HG03571 (cell line): ENCODE measurements at regions not wholly inside any gene's neighbourhood (a gene's known extent, or its start where the extent isn't known, plus 50 kb on each side); places are given as distances from the start of the nearest gene placed in this dataset.

Experiments
- ATAC-seq: cut with Tn5 transposase; IDR thresholded peaks from one replicate; pipeline ENCODE4 v1.9.1; 2021; ENCODE audit not compliant: unreplicated experiment

DNA sequence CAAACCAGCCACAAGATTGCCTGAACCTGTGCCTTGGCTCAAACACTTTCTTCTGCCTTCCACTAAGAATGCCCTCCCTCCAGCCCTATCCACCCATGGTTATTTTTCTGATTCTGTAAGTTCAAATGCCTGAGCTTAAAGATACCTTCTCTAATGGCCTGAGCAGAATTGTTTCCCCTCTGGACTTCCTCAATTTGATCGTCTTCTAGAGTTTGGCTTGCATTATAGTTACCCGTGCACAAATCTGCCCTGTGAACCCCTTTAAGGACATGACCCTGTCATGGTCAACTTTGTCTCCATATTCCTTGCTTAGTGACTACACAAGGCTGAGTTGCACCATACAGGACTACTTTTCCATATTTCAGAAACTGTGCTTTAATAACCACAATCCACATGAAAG lies 481.0 kb downstream of the FOXO1 start:
- no peak for ATAC-seq

DNA sequence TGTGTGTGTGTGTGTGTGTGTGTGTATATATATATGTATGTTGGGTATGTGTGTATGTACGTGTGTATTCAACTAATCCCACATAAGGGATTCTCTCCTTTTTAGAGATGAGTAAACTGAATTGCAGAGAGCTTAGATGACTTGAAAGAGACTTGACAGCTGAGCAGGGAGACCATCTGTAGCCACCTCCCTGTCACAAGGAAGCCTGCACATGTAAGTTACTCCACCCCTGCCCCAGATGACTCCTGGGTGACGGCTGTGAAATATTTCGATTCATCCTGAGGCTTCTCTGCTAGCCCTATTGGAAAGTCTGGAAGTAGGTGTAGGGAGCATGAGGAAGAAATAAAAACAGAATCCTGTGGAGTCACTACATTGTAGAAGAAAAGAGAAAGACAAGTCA lies 480.4 kb downstream of the FOXO1 start:
- no peak for ATAC-seq

DNA sequence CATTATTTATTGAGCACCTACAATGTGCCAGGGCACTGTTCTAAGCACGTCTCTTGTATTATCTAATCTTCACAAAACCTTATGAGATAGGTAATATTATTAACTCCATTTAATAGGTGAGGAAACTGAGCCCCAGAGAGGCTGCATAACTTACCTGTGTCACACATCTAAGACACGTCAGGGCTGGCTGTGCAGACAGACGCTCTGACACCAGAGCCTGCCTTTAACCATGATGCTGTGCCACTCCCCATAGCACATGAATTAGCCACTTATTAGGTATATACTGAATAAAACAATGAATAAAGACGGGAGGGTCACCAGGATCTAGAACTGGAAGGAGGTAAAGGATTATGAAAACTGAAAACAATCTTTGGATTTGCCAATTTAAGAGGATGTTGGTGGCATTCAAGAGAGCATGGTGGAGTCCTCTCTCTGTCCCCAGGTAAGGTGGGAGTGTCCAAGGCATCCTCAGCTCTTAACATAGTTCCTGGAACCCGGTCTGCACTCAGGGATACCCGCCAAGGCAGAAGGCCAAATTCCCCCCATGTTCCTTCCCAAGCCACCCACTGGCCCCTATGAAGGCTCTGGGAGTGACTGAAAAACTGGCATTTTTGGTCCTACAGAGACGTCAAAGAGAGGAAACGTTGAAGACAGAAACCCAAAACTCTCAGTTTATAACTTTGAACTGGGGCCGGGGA lies 479.7 kb downstream of the FOXO1 start:
- ATAC-seq = no peak

DNA sequence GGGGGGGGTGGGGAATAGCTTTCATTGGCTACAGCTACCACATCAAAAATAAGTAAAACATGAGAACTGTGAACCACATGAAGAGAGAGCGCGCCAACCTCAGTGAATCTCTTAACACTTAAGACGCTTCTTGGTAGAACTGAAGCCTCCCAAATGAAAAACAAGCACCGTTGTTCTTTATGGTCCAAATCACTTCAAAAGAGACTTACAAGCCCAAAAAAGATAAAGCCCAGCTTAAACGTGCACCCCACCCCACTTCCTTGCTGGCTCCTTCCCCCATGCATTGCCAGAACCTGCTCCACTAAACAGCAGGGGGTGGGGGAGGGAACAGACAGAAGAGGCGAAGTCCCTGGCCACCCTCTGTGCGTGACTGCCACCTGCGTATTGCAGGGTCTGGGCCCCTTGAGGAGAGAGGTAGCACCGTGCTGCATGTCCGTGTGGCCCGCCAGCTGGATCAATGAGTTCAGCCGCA lies 479.1 kb downstream of the FOXO1 start:
- no peak for ATAC-seq

DNA sequence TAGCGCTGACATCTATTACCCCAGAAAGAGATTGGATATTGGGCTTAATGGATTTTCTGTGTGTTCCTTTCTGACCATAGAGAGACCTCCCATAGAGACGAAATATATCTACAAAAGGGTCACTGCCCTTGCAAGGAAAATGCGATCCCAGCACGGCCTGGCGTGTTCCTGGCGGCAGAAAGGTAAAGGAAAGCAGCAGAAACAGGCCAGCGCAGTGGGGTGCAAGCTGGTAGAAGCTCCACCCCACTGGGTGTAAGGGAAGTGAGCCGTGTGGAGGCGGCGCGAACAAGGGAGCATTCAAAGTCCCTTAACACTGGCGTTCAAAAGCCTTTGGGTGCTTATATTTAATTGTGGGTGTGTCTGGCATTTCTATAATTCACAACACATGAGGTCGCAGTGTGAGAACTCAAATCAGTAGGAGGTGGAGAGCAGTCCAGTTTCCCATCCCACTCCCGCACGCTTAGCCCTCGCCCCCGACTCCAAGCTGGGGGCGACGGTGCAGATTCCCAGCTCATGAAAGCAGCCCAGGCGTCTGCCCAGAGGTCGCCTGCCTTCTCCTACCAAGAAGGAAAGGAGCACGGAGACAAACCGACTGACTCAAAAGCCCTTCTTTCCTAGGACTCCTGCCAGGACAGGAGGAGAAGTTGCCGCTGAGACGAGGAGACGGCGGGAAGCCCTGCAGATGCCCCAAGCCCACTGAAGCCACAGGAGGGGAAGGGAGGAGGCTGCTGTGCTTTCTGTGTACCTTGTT lies 478.4 kb downstream of the FOXO1 start:
- ATAC-seq = no peak

DNA sequence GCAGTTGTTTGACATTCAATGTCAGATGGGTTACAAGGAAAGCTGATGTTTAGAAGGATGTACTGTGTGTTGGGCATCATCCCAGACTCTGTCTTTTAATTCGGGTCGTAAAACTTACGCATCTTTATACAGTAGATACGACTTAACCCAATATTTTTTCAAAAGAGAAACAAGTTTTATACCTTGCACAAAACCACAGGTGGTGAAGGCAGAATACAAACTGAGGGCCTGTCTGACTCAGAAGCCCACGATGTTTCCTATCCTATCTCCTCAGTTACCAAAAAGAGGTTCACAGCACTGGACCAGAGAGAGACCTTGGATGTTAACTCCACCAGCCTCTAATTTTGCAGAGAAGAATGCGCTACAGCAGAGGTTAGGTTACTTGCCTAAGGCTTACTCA lies 477.0 kb downstream of the FOXO1 start:
- no peak for ATAC-seq

DNA sequence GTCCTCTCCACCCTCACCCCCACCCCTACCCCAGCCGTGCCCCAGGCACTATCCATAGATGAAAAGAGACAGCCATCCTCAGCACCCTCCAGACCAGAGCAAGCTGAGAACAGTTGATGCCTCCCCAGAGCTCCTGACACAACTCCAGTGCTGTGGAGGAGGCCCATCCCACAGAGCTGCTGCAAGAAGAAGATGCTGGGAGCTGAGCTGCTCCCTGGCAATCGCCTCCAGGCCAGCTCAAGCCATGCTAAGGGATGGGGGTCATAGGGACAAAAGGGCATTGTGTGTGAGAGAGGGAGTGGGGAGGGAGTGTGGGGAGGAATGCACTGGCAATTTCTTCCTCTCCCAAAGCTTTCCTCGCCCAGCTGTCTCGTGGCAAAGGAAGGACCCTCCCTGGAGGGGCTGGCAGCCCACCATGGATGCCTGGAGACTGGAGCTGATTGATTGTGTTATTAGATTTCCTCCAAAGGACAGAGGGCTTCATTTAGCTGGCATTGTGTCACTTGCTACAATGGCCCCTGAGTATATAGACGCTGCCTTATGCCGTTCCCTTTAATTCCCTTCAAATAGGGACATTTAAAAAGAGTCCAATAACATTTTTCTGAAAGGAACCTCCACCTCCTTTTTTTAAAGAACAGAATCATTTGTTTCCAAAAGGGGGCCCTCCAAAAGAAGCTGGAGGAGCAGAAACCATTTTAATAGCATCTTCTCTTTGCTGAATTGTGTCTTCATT lies 476.4 kb downstream of the FOXO1 start:
- no peak for ATAC-seq

DNA sequence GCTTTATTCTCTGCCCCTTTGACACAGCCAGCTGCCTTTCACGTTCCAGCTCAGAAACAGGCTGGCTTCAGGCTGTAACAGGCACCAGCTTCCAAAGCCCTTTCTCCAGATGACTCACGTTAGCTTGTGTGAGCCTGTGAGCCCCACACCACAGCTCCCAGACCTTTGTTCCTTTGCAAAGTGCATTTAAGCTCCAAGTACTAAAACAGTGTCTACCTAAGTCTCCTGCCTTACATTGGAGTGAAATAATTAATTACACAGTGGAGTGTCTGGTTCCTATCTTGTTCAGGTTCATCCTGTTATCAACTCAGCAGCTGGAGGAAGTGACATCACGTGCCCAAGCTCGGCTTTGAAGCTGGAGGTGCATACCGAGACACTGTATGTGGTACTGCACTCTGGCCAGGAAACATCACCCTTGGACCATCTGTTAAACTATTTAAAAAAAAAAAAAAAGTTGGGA lies 475.8 kb downstream of the FOXO1 start:
- ATAC-seq = no peak

DNA sequence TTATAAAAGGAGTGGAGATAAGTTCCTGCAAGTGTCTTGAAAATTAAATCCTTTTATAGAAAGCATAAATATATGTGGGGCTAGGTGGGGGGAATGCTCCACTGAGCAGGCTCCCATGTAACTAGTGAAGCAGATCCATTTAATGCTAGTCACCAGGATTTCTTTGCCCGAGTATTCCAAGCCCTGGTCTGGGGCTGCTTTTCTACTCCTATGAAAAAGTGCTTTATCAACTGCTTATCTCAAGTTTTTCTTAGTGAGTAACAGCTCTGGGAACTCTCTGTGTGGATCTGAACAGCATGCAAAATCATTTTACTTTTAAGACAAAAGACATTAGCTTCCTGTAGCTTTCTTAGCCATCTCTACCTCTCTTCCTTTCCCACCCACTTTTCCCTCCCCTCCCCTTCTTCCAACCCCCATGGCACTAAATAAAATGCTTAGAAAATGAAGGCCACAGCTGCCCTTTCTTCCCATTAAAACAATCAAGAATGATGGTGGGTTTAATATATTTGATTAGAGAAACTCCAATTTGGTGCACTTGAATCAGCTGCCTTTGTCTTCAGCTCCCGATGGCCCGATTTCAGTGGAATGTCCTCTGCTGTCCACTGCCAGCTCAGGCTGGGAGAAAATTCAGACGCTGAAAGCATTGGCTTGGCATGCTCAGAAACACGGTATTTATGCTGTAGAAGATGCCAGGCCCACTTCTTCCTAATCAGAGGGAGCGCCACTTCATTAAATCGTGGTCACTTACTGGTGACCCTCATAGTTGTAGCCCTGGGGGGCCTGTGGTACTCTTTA lies 475.1 kb downstream of the FOXO1 start:
- no peak for ATAC-seq

DNA sequence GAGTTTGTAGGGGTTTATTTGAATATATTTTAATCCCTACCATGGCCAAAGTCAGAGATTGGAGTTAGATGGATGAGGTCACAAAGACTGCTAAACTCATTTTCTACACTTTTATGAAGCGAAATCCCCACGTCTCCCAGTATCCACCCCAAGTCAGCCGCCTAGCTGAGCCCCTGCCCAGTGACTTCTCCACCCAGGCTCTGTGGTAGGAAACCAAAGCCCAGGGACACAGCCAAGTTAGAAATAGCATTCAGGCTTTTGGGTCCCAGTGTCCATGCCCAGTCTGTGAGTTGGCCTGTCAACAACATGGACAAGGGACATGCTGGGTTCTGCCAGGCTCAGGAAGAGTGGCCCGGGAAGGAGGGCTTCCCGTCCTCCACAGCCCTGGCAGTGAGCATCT lies 474.0 kb downstream of the FOXO1 start:
- no peak for ATAC-seq

DNA sequence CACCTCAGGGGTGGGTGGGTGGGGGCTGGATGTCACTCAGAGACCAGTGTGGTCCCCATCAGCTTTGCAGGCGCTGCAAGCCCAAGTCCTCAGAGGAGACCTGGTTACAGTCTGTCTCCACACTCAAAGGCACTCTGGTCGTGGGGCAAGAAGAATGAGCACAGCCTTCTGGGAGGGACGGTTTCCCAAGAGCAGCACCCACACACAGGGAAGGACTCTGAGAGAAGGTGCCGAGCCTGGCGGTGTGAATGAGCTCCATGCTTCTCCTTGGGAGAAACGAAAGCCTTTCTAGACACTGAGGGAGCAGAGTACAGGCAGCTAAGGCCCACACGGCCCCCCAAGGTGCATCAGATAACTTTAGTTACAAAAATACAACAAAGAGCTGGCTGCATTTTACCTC lies 473.6 kb downstream of the FOXO1 start:
- no peak for ATAC-seq

DNA sequence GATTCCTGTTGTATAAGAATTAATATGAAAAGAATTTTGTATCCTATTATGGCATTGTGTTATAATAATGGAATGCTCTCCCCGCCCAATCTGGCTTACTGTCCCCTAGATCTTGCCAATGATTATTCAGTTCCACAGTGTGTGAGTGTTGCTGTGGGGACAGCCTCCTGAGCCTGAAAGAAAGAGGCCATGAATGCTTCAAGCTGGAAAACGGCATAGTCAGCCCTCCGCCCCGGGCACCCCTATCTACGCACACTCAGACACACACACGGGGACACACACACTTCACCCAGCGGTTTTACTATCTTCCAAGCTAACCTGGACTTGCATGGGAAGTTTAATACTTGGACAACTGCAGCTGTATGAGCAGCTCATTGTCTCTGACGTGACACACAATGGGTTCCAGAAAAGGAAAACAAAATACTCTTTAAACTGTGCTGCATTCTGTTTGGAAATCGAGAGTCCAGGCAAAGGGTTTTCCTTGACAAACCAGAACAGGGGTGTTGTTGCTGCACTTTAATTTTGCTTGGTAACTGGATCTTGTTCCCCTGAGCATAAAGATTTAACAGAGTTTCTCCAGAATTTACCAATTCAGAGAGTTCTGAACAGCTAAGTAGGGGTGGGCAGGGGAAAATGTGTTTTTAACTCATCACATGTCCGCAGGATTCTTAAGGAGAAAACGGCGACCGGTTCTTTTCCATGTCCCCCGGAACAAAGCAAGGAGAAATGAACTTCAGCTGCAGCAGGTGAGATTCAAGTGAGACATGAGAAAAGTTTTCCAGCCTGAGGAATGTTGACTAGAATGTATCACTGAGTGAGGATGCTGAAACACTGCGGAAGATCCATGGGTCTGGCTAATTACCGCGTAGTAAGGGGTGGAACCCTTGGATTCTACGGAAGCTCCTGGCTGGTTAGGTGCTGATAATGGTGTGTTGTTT lies 472.9 kb downstream of the FOXO1 start:
- no peak for ATAC-seq

DNA sequence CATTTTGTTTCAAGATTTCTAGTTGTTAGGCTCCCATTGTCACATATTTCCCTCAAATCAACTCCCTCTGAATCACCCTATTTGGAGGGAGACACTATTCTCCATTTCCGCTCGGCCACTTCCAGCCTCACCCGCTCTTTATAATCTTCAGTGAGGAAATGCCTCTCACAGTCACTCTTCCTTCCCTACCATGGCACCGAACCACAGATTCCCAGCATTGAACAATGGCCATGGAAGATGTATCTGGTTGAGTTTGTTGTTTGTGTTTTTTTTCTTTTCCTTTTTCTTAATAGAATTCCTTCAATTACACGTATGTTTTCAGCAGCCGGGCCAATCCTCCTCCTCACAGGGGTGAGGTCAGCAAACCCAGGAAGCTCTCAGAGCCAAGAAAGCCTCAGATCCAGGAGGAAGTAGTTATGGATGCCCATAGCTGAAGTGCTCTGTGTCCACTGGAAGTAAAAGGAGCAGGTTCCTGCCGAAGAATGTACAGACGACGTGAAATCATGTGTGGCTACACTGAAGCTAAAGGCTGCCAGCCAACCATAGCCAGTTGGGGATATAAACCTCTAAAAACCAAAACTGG lies 472.1 kb downstream of the FOXO1 start:
- ATAC-seq = no peak

DNA sequence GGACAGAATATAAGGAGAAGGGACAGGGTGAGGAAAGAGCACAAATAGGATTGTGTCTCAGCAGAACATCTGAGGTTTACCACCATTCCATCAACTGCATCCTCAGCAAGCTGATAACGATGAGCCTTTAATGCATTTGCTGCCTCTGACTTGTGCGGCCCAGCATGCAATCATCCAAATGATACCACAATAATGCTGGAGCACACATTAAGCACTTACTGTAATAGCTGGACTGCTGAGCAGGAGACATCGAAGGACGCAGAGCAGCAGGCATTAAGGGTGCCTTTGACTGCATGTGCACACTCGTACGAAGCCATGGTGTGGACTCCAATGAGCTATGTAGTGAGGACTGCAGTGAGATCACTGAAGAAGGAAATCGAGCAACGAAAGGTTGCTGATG lies 469.4 kb downstream of the FOXO1 start:
- ATAC-seq = no peak

DNA sequence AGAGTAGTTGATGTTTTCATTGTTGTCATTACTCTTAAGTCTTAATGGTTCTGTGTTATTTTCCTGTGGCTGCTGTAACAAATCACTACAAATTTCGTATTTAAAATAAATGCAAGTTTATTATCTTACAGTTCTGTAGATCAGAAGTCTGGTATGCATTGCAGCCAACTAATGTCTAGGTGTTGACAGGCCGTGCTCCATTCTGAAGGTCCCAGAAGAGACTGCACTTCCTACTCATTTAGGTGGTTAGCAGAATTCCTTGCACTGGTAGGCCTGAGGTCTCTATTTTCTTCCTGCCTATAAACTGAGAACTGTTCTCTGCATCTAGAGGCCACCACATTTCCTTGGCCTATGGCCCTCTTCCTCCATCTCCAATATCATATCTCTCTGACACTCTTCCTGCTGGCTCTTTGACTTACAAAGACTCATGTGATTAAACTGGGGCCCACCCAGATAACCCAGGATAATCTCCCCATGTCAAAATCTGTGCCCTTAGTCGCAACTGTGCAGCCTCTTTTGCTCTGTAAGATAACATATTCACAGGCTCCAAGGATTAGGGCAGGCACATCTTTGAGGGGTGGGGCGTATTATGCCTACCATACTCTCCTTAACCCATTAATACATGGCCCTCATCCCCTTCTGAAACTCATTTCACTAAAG lies 468.4 kb downstream of the FOXO1 start:
- no peak for ATAC-seq

DNA sequence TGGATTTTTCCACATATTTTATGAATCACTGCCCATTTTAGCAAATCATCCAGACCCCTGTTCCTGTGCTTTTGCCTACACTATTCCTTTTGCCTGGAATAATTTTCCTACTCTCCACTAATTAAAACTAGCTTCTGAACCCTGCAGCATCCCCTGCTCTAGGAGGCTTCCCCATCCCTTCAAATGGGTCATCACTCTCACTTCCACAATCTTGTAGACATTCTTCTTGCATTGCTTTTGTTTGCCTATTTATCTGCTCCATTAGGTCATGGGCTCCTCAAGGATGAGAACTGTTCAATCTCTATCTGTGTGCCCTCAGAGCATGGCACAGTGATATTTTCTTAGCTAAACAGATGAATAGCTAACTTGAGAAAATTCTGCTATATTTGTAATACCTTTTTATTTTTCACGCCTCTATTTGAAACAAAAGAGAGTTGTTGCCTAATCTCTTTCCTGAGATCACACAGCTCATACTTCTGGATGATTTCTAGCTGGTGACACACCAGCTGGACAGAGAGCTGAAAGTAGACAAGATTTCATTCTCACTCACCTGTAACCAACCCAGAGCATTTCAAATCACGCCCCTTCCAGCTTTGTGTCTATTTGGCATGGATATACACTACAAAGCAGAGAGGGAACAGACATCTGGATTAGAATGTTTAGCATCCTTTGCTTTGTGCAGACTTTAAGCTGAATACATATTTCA lies 466.0 kb downstream of the FOXO1 start:
- ATAC-seq = no peak

DNA sequence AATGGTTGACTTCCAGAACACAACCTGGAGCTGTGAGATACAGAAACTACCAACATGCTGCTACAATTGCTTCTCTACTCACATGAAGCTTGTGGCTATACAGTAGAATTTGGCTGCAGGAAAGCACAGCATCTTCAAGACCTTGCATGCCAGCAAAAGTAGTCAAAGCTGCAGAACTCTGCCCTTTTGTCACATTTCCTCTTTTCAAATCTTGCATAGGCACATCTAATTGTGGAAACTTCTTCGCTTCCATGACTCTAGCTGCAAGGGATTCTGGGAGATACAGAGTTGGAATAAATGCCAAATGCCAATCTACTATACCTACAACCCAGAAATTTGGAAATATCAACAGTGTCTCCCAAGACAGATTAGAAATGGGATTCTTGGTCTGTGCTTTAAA lies 462.2 kb downstream of the FOXO1 start:
- no peak for ATAC-seq

DNA sequence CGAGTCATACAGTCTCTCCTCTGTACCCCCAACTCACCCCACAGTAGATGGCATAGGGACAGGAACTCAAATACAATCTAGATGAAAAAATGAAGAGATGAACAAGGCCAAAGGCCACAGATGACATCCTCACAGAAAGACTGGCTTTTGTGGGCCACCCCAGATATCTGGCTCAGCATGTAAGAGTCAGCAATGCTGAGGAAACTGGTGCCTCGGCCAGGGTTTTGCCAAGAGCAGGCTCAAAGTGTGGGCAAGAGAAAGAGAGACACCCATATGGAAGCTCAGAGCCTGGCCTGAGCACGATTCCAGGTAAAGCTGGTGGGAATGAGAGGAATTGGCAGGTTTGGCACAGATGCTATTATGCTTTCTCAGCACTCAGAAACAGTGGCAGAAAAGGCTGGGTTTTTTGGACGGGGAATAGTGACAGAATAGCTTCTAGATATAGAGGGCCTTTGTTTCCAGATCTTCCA lies 460.6 kb downstream of the FOXO1 start:
- no peak for ATAC-seq
